HCT116 (cell line): ENCODE measurements at regions not wholly inside any gene's neighbourhood (a gene's known extent, or its start where the extent isn't known, plus 50 kb on each side); places are given as distances from the start of the nearest gene placed in this dataset.

Experiments
- ATAC-seq: fragments of 200-7000 bp; cut with Tn5 transposase; 2 replicates; pipeline ENCODE4 v1.9.1; 2020; ENCODE audit warnings: mild to moderate bottlenecking, moderate library complexity
- BruUV-seq: library from RNA; stranded (reverse); fragments of 400-500 nt; replicated peaks from 2 replicates; lab custom pipeline; 2021; lab: Mats Ljungman, UMichigan
- CTCF ChIA-PET: fragments of 300-600 bp; sonication (Branson Sonifier 250); formaldehyde crosslinking; loops from one replicate; lab custom pipeline; 2021; ENCODE audit warnings: antibody characterized with exemption; lab: Charles Lee
- POLR2A ChIA-PET: fragments of 300-600, 350-600 bp; sonication (Branson Sonifier 250); formaldehyde crosslinking; loops from one replicate; lab custom pipeline; 2021; ENCODE audit warnings: antibody characterized with exemption; lab: Charles Lee
- RAD21 ChIA-PET, 2 experiments: fragments of 300-600 bp; sonication (Branson Sonifier 250); formaldehyde crosslinking; loops; one replicate each; lab custom pipeline; 2023; ENCODE audit warnings: low total read pairs in 2 of 2; ENCODE audit not compliant: uncharacterized antibody in 2 of 2, unreplicated experiment in 2 of 2, low non-redundant PET in 1 of 2; lab: Charles Lee
- DNase-seq: peaks from one replicate; pipeline ENCODE4 v3.0.0-alpha.2; 2010; ENCODE audit warnings: low read depth, low spot score
- H2AFZ ChIP-seq: fragments of 200-600 bp; shearing (Covaris generic), sonication (generic); 2 replicates; pipeline ENCODE4 v1.6.1; 2017; ENCODE audit warnings: low read depth, mixed run types, mixed read lengths, antibody characterized with exemption, low read length; ENCODE audit not compliant: poor library complexity, severe bottlenecking
- H3K27ac ChIP-seq: 2 replicates; pipeline ENCODE4 v1.5.1; 2012; ENCODE audit warnings: low read depth, low read length
- H3K27me3 ChIP-seq: fragments of 200-600 bp; sonication (generic); 2 replicates; pipeline ENCODE4 v1.6.1; 2016; ENCODE audit warnings: mixed run types, low read length, mixed read lengths; ENCODE audit not compliant: insufficient read depth
- H3K36me3 ChIP-seq, 2 experiments: fragments of 200-500 bp in 1 of 2; fragments of 200-600 bp in 1 of 2; sonication (Bioruptor generic) in 1 of 2; sonication (generic) in 1 of 2; 2 replicates each; pipeline versions ENCODE4 v1.5.1 to v1.6.1; 2014 to 2016; ENCODE audit warnings: low read length in 2 of 2, inconsistent platforms in 1 of 2, mixed read lengths in 1 of 2, mixed run types in 1 of 2; ENCODE audit not compliant: insufficient read depth in 2 of 2, control insufficient read depth in 1 of 2
- H3K4me1 ChIP-seq, 2 experiments: fragments of 200-600 bp in 1 of 2; sonication (generic) in 1 of 2; 2 replicates each; pipeline versions ENCODE4 v1.5.1 to v1.6.1; 2012 to 2017; ENCODE audit warnings: low read length in 2 of 2, inconsistent platforms in 1 of 2, mild to moderate bottlenecking in 1 of 2, mixed read lengths in 1 of 2, mixed run types in 1 of 2, moderate library complexity in 1 of 2; ENCODE audit not compliant: insufficient read depth in 2 of 2, control insufficient read depth in 1 of 2
- H3K4me2 ChIP-seq: fragments of 200-600 bp; sonication (generic); 2 replicates; pipeline ENCODE4 v1.6.1; 2017; ENCODE audit warnings: mixed run types, low read length, mixed read lengths
- H3K4me3 ChIP-seq, 2 experiments: fragments of 200-600 bp in 1 of 2; sonication (generic) in 1 of 2; replicated peaks in 1 of 2; 2 replicates each; pipeline ENCODE4 v1.5.1; 2011 to 2016; ENCODE audit warnings: low read length in 2 of 2, control low read depth in 1 of 2, low read depth in 1 of 2, mild to moderate bottlenecking in 1 of 2, mixed read lengths in 1 of 2, mixed run types in 1 of 2
- H3K79me2 ChIP-seq: fragments of 200-600 bp; sonication (generic); 2 replicates; pipeline ENCODE4 v1.6.1; 2017; ENCODE audit warnings: mild to moderate bottlenecking, mixed run types, low read length, moderate library complexity, mixed read lengths; ENCODE audit not compliant: insufficient read depth
- H3K9ac ChIP-seq: fragments of 200-600 bp; sonication (generic); 2 replicates; pipeline ENCODE4 v1.6.1; 2016; ENCODE audit warnings: low read length, mixed read lengths
- H3K9me2 ChIP-seq: fragments of 200-600 bp; sonication (generic), shearing (Covaris generic); 2 replicates; pipeline ENCODE4 v1.6.1; 2017; ENCODE audit warnings: mixed run types, mild to moderate bottlenecking, moderate library complexity; ENCODE audit not compliant: insufficient read depth
- H3K9me3 ChIP-seq, 2 experiments: fragments of 200-500 bp in 1 of 2; fragments of 200-600 bp in 1 of 2; sonication (Bioruptor generic) in 1 of 2; sonication (generic) in 1 of 2; 2 replicates each; pipeline ENCODE4 v1.6.1; 2014 to 2017; ENCODE audit warnings: low read length in 2 of 2, mixed read lengths in 2 of 2, inconsistent platforms in 1 of 2, low read depth in 1 of 2, mild to moderate bottlenecking in 1 of 2, mixed run types in 1 of 2, moderate library complexity in 1 of 2; ENCODE audit not compliant: control insufficient read depth in 1 of 2, insufficient read depth in 1 of 2
- H4K20me1 ChIP-seq: fragments of 200-600 bp; sonication (generic), shearing (Covaris generic); 2 replicates; pipeline ENCODE4 v1.6.1; 2017; ENCODE audit warnings: mixed run types, mild to moderate bottlenecking, moderate library complexity; ENCODE audit not compliant: insufficient read depth
- CEBPB ChIP-seq: IDR thresholded peaks from 2 replicates; pipeline ENCODE4 v1.6.1; 2012; ENCODE audit warnings: low read depth
- CTCF ChIP-seq, 3 experiments: fragments of 200-600 bp in 1 of 3; sonication (generic) in 1 of 3; IDR thresholded peaks in 2 of 3; conservative IDR thresholded peaks in 1 of 3; 2 replicates each; pipeline ENCODE4 v1.5.1; 2012 to 2017; ENCODE audit warnings: low read depth in 2 of 3, low read length in 2 of 3, antibody characterized with exemption in 1 of 3, borderline replicate concordance in 1 of 3, control low read depth in 1 of 3, mild to moderate bottlenecking in 1 of 3, mixed read lengths in 1 of 3, mixed run types in 1 of 3, moderate library complexity in 1 of 3; ENCODE audit not compliant: insufficient read depth in 1 of 3
- EZH2phosphoT487 ChIP-seq: fragments of 200-600 bp; IDR thresholded peaks from 2 replicates; pipeline ENCODE4 v1.6.1; 2018; ENCODE audit warnings: antibody characterized with exemption, borderline replicate concordance
- SIN3A ChIP-seq: IDR thresholded peaks from 2 replicates; pipeline ENCODE4 v1.6.1; 2012; ENCODE audit warnings: low read depth
- SP1 ChIP-seq: IDR thresholded peaks from 2 replicates; pipeline ENCODE4 v1.6.1; 2012; ENCODE audit warnings: low read depth
- YY1 ChIP-seq: IDR thresholded peaks from 2 replicates; pipeline ENCODE4 v1.6.1; 2011; ENCODE audit warnings: low read length, low read depth, moderate library complexity, mild to moderate bottlenecking; ENCODE audit not compliant: insufficient replicate concordance; ENCODE audit errors: extremely low read depth
- ZBTB33 ChIP-seq: IDR thresholded peaks from 2 replicates; pipeline ENCODE4 v1.6.1; 2011; ENCODE audit warnings: mild to moderate bottlenecking, low read length, moderate library complexity; ENCODE audit not compliant: insufficient replicate concordance; ENCODE audit errors: extremely low read depth
- intact Hi-C: fragments of 100-400 bp; cut with micrococcal nuclease; formaldehyde crosslinking; loops from 2 replicates; pipeline ENCODE4 v1.10.0; 2022
- TF ChIP-seq, protein P1 (sequence below): IDR thresholded peaks from 2 replicates; pipeline ENCODE4 v1.6.1; 2012

GRCh38 chr10:88161756-88162155, 298.3 kb downstream of the PTEN start:
- DNase-seq, result no peak
- no peak for TF ChIP-seq SIN3A
- TF ChIP-seq ZBTB33, result no peak
- no peak for TF ChIP-seq CEBPB
- TF ChIP-seq CTCF (IDR thresholded peaks at IDR 0.05 in 2 of 3, conservative IDR thresholded peaks at IDR 0.05 in 1 of 3; ENCODE audit: borderline replicate concordance in 1 of 3, insufficient read depth in 1 of 3, low read depth in 2 of 3, low read length in 2 of 3), result no peak
- no peak for TF ChIP-seq YY1
- TF ChIP-seq EZH2phosphoT487, result no peak
- no peak for TF ChIP-seq SP1
- TF ChIP-seq, protein P1, sequence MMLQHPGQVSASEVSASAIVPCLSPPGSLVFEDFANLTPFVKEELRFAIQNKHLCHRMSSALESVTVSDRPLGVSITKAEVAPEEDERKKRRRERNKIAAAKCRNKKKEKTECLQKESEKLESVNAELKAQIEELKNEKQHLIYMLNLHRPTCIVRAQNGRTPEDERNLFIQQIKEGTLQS, result no peak
- TF ChIP-seq, all 23 proteins: peak for 0
- H3K36me3 ChIP-seq, result no peaks in the 10 kb centered on the region
- no peaks in the 10 kb centered on the region for H3K79me2 ChIP-seq
- no peak overlapping the region for H3K27ac ChIP-seq
- H3K4me1 ChIP-seq, result peaks cover 0 to 20% of the 10 kb centered on the region in 2 experiments; a peak in 2 of 4 replicates
- intact Hi-C loops, result no loop called here
- RAD21 ChIA-PET, result interaction anchor here in 1 of 2 experiments (0.6 kb wide), 1 partner anchor 148 kb away, joined by 3 read pairs; no protein-coding TSS in a partner anchor
- no peak overlapping the region for H3K4me2 ChIP-seq
- H3K27me3 ChIP-seq, result no peaks in the 10 kb centered on the region
- no peaks in the 10 kb centered on the region for H3K9me2 ChIP-seq
- CTCF ChIA-PET, result no interaction called here
- H4K20me1 ChIP-seq, result no peaks in the 10 kb centered on the region
- no TSS peak for BruUV-seq
- no peak overlapping the region for H3K4me3 ChIP-seq
- POLR2A ChIA-PET, result no interaction called here
- ATAC-seq, result no peak
- no peaks in the 10 kb centered on the region for H3K9me3 ChIP-seq
- H3K9ac ChIP-seq, result no peak overlapping the region
- H2AFZ ChIP-seq, result no peak overlapping the region
